H9 (cell line): ENCODE measurements at regions not wholly inside any gene's neighbourhood (a gene's known extent, or its start where the extent isn't known, plus 50 kb on each side); places are given as distances from the start of the nearest gene placed in this dataset.
"Not testable (repeated sequence)": the region's sequence is repeated elsewhere in the genome, so short reads cannot be mapped to it uniquely, and the experiment has no call there.

ENCODE experiments used
- DNase-seq: peaks from one replicate; pipeline ENCODE4 v3.0.0-alpha.2; 2017
- H2AFZ ChIP-seq: one replicate; pipeline ENCODE4 v1.6.1; 2013; ENCODE audit warnings: mild to moderate bottlenecking, low read length, control low read depth, moderate library complexity
- H2AK5ac ChIP-seq: 2 replicates; pipeline ENCODE4 v1.6.1; 2013; ENCODE audit warnings: low read length, control low read depth, mixed read lengths; ENCODE audit not compliant: insufficient read length
- H2BK120ac ChIP-seq: one replicate; pipeline ENCODE4 v1.6.1; 2013; ENCODE audit warnings: low read depth, mild to moderate bottlenecking, low read length, control low read depth, inconsistent platforms; ENCODE audit not compliant: poor library complexity, severe bottlenecking
- H2BK12ac ChIP-seq: 2 replicates; pipeline ENCODE4 v1.6.1; 2013; ENCODE audit warnings: low read length, control low read depth, mixed read lengths, low read depth; ENCODE audit not compliant: insufficient read length
- H2BK15ac ChIP-seq: 2 replicates; pipeline ENCODE4 v1.6.1; 2013; ENCODE audit warnings: low read depth, low read length, control low read depth
- H2BK20ac ChIP-seq: one replicate; pipeline ENCODE4 v1.6.1; 2013; ENCODE audit warnings: low read depth, mild to moderate bottlenecking, low read length, control low read depth, inconsistent platforms; ENCODE audit not compliant: poor library complexity, severe bottlenecking
- H2BK5ac ChIP-seq: 2 replicates; pipeline ENCODE4 v1.6.1; 2013; ENCODE audit warnings: low read length, control low read depth, mixed read lengths; ENCODE audit not compliant: insufficient read length
- H3K14ac ChIP-seq: 2 replicates; pipeline ENCODE4 v1.6.1; 2013; ENCODE audit warnings: low read length, control low read depth; ENCODE audit not compliant: insufficient read depth
- H3K18ac ChIP-seq: 2 replicates; pipeline ENCODE4 v1.6.1; 2013; ENCODE audit warnings: low read depth, mild to moderate bottlenecking, mixed read lengths, low read length, control low read depth; ENCODE audit not compliant: insufficient read length
- H3K23ac ChIP-seq: 2 replicates; pipeline ENCODE4 v1.6.1; 2013; ENCODE audit warnings: low read length, control low read depth, mixed read lengths, low read depth; ENCODE audit not compliant: insufficient read length
- H3K23me2 ChIP-seq: 2 replicates; pipeline ENCODE4 v1.6.1; 2013; ENCODE audit warnings: low read depth, mild to moderate bottlenecking, mixed read lengths, low read length, control low read depth; ENCODE audit not compliant: insufficient read length, poor library complexity, severe bottlenecking
- H3K27ac ChIP-seq: 2 replicates; pipeline ENCODE4 v1.5.1; 2013; ENCODE audit warnings: low read length, control low read depth, mixed read lengths, low read depth; ENCODE audit not compliant: insufficient read length
- H3K27me3 ChIP-seq: 2 replicates; pipeline ENCODE4 v1.6.1; 2013; ENCODE audit warnings: low read length, control low read depth, inconsistent platforms; ENCODE audit not compliant: insufficient read depth
- H3K4ac ChIP-seq: 2 replicates; pipeline ENCODE4 v1.6.1; 2013; ENCODE audit warnings: low read depth, mild to moderate bottlenecking, control low read depth, inconsistent platforms, low read length, moderate library complexity
- H3K4me1 ChIP-seq: 2 replicates; pipeline ENCODE4 v1.6.1; 2013; ENCODE audit warnings: low read length, control low read depth, inconsistent platforms; ENCODE audit not compliant: insufficient read depth
- H3K4me2 ChIP-seq: 2 replicates; pipeline ENCODE4 v1.6.1; 2013; ENCODE audit warnings: low read length, control low read depth, mixed read lengths; ENCODE audit not compliant: insufficient read length, insufficient read depth
- H3K56ac ChIP-seq: 2 replicates; pipeline ENCODE4 v1.6.1; 2013; ENCODE audit warnings: low read depth, mild to moderate bottlenecking, mixed read lengths, low read length, control low read depth; ENCODE audit not compliant: insufficient read length
- H3K79me1 ChIP-seq: 2 replicates; pipeline ENCODE4 v1.6.1; 2013; ENCODE audit warnings: low read depth, mild to moderate bottlenecking, moderate library complexity, low read length, control low read depth, inconsistent platforms; ENCODE audit not compliant: insufficient read depth, poor library complexity, severe bottlenecking
- H3K79me2 ChIP-seq: 2 replicates; pipeline ENCODE4 v1.6.1; 2013; ENCODE audit warnings: low read length, control low read depth, inconsistent platforms; ENCODE audit not compliant: insufficient read depth
- H3K9ac ChIP-seq: 2 replicates; pipeline ENCODE4 v1.6.1; 2013; ENCODE audit warnings: low read length, control low read depth, mixed read lengths; ENCODE audit not compliant: insufficient read length; ENCODE audit errors: extremely low read depth
- H3K9me3 ChIP-seq: one replicate; pipeline ENCODE4 v1.6.1; 2013; ENCODE audit warnings: low read depth, low read length, inconsistent platforms; ENCODE audit not compliant: control insufficient read depth
- H3T11ph ChIP-seq: one replicate; pipeline ENCODE4 v1.6.1; 2013; ENCODE audit warnings: mild to moderate bottlenecking, low read length, control low read depth, inconsistent platforms
- H4K20me1 ChIP-seq: one replicate; pipeline ENCODE4 v1.6.1; 2013; ENCODE audit not compliant: control insufficient read depth, insufficient read length, insufficient read depth
- H4K5ac ChIP-seq: 2 replicates; pipeline ENCODE4 v1.6.1; 2013; ENCODE audit warnings: low read depth, mild to moderate bottlenecking, mixed read lengths, low read length, control low read depth; ENCODE audit not compliant: insufficient read length
- H4K8ac ChIP-seq: replicated peaks from 2 replicates; pipeline ENCODE4 v1.6.1; 2013; ENCODE audit warnings: low read length, control low read depth, mixed read lengths, low read depth; ENCODE audit not compliant: insufficient read length
- H4K91ac ChIP-seq: 2 replicates; pipeline ENCODE4 v1.6.1; 2013; ENCODE audit warnings: low read depth, mild to moderate bottlenecking, moderate library complexity, mixed read lengths, low read length, control low read depth; ENCODE audit not compliant: insufficient read length
- H3K27ac Mint-ChIP-seq, 3 experiments: 2 replicates in 2 of 3; 3 replicates in 1 of 3; pipeline ENCODE4 v1.8.0; 2020 to 2021; ENCODE audit warnings: mixed read lengths in 3 of 3, mild to moderate bottlenecking in 1 of 3, moderate library complexity in 1 of 3
- H3K27me3 Mint-ChIP-seq: 2 replicates; pipeline ENCODE4 v1.8.0; 2021; ENCODE audit warnings: low read depth, mild to moderate bottlenecking, moderate library complexity, mixed read lengths
- H3K36me3 Mint-ChIP-seq, 3 experiments: 2 replicates in 2 of 3; 3 replicates in 1 of 3; pipeline ENCODE4 v1.8.0; 2020 to 2021; ENCODE audit warnings: low read depth in 3 of 3, mixed read lengths in 3 of 3; ENCODE audit not compliant: insufficient read depth in 1 of 3
- H3K4me1 Mint-ChIP-seq, 2 experiments: 2 replicates each; pipeline ENCODE4 v1.8.0; 2020; ENCODE audit warnings: mixed read lengths in 2 of 2
- H3K4me3 Mint-ChIP-seq, 2 experiments: 2 replicates in 1 of 2; 3 replicates in 1 of 2; pipeline ENCODE4 v1.8.0; 2020 to 2021; ENCODE audit warnings: mild to moderate bottlenecking in 2 of 2, mixed read lengths in 2 of 2, moderate library complexity in 1 of 2
- H3K9me3 Mint-ChIP-seq, 2 experiments: 2 replicates in 1 of 2; 3 replicates in 1 of 2; pipeline ENCODE4 v1.8.0; 2020; ENCODE audit warnings: mild to moderate bottlenecking in 2 of 2, mixed read lengths in 2 of 2, moderate library complexity in 1 of 2
- WGBS: extraction: QIAGEN DNeasy Blood & Tissue Kit; methylation state at CpG from one replicate; pipeline ENCODE4 v1.1.7; 2013; ENCODE audit warnings: missing lambda C conversion rate, low lambda C conversion rate, mixed read lengths; ENCODE audit not compliant: insufficient read length; ENCODE audit errors: extremely low coverage; 5-methylcytosine and 5-hydroxymethylcytosine counted together
- TF ChIP-seq, protein P1 (sequence below): fragments of 200-600 bp; sonication (generic); conservative IDR thresholded peaks from 3 replicates; pipeline ENCODE4 v1.8.0; 2021; ENCODE audit warnings: antibody characterized with exemption, mild to moderate bottlenecking

DNA sequence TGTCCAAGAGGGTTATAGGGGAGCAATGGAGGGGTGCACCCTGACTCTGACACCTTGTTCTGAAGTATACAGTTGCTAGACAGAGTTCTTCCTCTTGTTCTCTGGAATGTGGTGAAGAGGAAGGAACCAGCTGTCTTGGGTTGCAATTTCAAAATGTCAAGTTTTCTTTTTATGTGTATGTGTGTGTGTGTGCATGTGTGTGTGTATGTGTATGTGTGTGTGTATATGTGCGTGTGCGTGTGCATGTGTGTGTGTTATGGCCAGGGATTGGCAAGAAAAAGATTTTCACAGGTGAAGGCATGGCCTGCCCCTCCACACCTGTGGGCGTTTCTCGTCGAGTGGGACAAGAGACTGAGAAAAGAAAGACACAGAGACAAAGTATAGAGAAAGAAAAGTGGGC lies 81.6 kb upstream of the ADGRA3 start:
- no peak overlapping the region for H3K27ac Mint-ChIP-seq
- Histone ChIP-seq H3K4me1 (no peaks in the 10 kb centered on the region), H4K20me1 (no peaks in the 10 kb centered on the region), H3K79me2 (no peaks in the 10 kb centered on the region), H3K56ac (no peak overlapping the region), H3K79me1 (no peaks in the 10 kb centered on the region), H3K4me2 (no peak overlapping the region), H3K27me3 (no peaks in the 10 kb centered on the region), H2BK120ac (no peak overlapping the region), H4K5ac (no peak overlapping the region), H3K18ac (no peak overlapping the region), H3K4ac (no peak overlapping the region), H3K23me2 (no peaks in the 10 kb centered on the region), H2AK5ac (no peak overlapping the region), H2BK5ac (peak overlapping the region; percentile 41), H2AFZ (no peak overlapping the region), H2BK12ac (no peak overlapping the region), H4K91ac (no peak overlapping the region), H3K14ac (no peak overlapping the region), H4K8ac (no peak overlapping the region), H2BK20ac (no peak overlapping the region), H3K9ac (no peak overlapping the region), H3K23ac (no peak overlapping the region), H3T11ph (no peak overlapping the region), H3K27ac (no peak overlapping the region), H2BK15ac (no peak overlapping the region), H3K9me3 (no peaks in the 10 kb centered on the region)
- peaks cover 1% of the 10 kb centered on the region for H3K27me3 Mint-ChIP-seq
- no CpG with 5 or more reads among the region's 5 CpGs for WGBS
- no peak overlapping the region for H3K4me3 Mint-ChIP-seq
- DNase-seq, result no peak
- TF ChIP-seq, protein P1, sequence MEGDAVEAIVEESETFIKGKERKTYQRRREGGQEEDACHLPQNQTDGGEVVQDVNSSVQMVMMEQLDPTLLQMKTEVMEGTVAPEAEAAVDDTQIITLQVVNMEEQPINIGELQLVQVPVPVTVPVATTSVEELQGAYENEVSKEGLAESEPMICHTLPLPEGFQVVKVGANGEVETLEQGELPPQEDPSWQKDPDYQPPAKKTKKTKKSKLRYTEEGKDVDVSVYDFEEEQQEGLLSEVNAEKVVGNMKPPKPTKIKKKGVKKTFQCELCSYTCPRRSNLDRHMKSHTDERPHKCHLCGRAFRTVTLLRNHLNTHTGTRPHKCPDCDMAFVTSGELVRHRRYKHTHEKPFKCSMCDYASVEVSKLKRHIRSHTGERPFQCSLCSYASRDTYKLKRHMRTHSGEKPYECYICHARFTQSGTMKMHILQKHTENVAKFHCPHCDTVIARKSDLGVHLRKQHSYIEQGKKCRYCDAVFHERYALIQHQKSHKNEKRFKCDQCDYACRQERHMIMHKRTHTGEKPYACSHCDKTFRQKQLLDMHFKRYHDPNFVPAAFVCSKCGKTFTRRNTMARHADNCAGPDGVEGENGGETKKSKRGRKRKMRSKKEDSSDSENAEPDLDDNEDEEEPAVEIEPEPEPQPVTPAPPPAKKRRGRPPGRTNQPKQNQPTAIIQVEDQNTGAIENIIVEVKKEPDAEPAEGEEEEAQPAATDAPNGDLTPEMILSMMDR, result no peak
- H3K36me3 Mint-ChIP-seq, result no peaks in the 10 kb centered on the region
- no peaks in the 10 kb centered on the region for H3K9me3 Mint-ChIP-seq
- H3K4me1 Mint-ChIP-seq, result peaks cover 0 to 4% of the 10 kb centered on the region in 2 experiments; a peak in 2 of 4 replicates

DNA sequence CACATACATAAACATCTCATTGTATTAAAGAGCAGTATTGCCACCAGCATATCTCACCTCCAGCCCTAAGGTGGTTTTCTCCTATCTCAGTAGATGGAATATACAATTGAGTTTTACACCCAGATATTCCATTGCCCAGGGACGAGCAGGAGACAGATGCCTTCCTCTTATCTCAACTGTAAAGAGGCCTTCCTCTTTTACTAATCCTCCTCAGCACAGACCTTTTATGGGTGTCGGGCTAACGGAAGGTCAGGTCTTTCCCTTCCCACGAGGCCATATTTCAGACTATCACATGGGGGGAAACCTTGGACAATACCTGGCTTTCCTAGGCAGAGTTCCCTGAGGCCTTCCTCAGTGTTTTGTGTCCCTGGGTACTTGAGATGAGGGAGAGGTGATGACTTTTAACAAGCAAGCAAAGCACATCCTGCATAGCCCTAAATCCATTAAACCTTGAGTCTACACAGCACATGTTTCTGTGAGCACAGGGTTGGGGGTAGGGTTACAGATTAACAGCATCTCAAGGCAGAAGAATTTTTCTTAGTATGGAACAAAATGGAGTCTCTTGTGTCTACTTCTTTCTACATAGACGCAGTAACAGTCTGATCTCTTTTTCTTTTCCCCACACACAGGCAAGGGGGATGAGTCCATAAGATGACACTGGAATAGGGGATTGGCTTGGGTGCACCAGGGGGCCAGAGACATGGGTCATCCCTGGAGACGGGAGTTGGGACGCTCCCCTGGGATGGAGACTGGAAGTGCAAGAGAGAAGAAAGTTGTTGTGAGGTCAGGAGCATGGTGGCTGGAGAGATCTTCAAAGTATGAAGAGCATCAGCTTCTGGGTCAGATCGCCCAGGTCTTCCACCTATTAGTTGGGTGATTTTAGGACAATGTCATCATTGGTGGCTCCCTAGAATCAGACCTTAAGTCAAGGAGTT lies 82.5 kb upstream of the ADGRA3 start:
- H3T11ph ChIP-seq, result not testable (repeated sequence)
- peak overlapping the region in 1 of 3 experiments; percentile 9; a peak in 1 of 7 replicates for H3K27ac Mint-ChIP-seq

More for the DNA sequence above, 82.5 kb upstream of the ADGRA3 start:
- H2BK12ac ChIP-seq, H3K27me3 ChIP-seq, H3K23ac ChIP-seq, H3K9ac ChIP-seq, H3K4me2 ChIP-seq, H2AK5ac ChIP-seq, H3K36me3 Mint-ChIP-seq, H3K14ac ChIP-seq, H2BK5ac ChIP-seq, H3K4ac ChIP-seq, H2AFZ ChIP-seq, H3K9me3 ChIP-seq, H4K8ac ChIP-seq, DNase-seq, H3K18ac ChIP-seq, H3K4me1 Mint-ChIP-seq, H3K79me1 ChIP-seq, H4K5ac ChIP-seq, H3K4me3 Mint-ChIP-seq, H2BK20ac ChIP-seq, H3K27me3 Mint-ChIP-seq, H4K20me1 ChIP-seq, H2BK15ac ChIP-seq, H3K9me3 Mint-ChIP-seq, H2BK120ac ChIP-seq, H3K56ac ChIP-seq, H3K79me2 ChIP-seq, H3K27ac ChIP-seq, H4K91ac ChIP-seq, H3K4me1 ChIP-seq, H3K23me2 ChIP-seq: not testable (repeated sequence)
- no CpG with 5 or more reads among the region's 8 CpGs for WGBS
